GM21528 (cell line): ENCODE measurements at regions not wholly inside any gene's neighbourhood (a gene's known extent, or its start where the extent isn't known, plus 50 kb on each side); places are given as distances from the start of the nearest gene placed in this dataset.
"Not testable (repeated sequence)": the region's sequence is repeated elsewhere in the genome, so short reads cannot be mapped to it uniquely, and the experiment has no call there.

Source experiments
- ATAC-seq: cut with Tn5 transposase; IDR thresholded peaks from one replicate; pipeline ENCODE4 v1.9.1; 2021; ENCODE audit warnings: mild to moderate bottlenecking, moderate library complexity; ENCODE audit not compliant: unreplicated experiment, low FRiP score

DNA sequence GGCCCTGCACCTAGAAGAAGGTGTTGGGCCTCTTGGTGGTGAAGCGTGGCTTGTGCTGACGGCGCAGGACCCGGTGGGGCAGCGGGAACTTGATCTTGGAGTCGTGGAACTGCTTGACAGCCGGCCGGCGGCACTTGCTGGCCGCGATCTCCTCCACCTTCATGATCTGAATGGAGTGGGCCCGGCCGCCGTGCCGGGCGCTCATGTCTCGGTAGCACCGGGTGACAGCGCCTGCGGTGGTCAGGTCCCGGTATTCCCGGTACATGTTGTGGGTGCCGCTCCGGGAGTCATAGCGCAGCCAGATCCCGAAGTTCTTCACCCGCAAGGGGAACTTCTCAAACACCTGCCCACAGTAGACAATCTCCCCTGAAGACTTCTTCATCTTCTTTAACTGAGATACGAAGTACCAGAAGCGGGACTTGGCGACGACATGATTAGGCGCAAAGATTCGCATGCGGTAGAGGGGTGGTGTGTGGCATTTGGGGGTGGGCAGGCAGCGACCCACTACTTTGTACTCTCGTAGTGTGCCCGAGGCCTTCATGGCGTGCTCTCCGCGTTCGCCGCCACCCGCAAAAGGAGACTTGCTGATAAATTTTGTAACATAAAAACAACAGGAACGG is 92.1 kb upstream of the MSH6 start:
- ATAC-seq: not testable (repeated sequence)

- no peak for ATAC-seq
These were observed 92.8 kb upstream of the MSH6 start for GRCh38 chr2:47690132-47690531.

DNA sequence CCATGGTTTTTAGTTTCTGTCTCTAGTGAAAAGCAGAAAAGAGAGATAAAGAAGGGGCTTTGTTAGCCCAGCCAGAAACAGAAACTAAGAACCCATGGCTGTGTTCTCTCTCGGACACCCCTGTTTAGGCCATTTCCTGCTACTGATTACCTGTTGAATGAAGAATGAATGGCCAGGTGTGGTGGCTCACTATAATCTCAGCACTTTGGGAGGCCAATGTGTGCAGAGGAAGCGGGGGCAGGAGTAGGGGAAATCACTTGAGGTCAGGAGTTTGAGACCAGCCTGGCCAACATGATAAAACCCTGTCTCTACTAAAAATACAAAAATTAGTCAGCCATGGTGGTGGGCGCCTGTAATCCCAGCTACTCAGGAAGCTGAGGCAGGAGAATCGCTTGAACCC is 93.8 kb upstream of the MSH6 start:
- ATAC-seq: not testable (repeated sequence)

DNA sequence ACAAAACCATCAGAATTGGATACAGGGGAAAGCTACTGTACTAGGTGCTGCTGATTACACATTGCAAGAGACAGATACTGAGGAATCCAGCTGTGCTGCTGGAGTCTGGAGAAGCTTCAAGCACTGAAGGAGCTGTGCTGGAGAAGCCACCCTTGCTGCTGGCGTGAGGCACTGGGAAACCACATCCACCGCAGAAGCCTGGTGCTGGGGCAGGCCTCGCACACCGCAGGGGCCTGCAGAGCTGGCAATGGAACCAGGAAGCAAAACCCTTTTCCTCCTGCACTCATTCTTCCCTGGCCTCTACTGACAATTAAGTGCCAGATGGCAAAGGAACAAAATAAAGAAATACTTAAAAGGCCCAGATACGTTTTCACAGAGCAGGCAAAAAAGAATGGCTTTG is 94.4 kb upstream of the MSH6 start:
- ATAC-seq: no peak

DNA sequence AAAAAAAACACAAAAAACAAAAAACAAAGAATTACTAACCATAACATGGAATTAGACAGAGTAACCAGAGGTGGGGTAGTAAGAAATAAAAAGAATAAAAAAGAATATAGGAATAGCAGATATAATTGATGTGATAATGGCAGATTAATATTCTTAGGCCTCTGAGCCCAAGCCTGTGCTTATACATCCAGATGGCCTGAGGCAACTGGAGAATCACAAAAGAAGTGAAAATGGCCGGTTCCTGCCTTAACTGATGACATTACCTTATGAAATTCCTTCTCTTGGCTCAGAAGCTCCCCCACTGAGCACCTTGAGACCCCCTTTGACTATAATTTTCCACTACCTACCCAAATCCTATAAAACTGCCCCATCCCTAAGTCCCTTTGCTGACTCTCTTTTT is 95.1 kb upstream of the MSH6 start:
- no peak for ATAC-seq

- ATAC-seq: no peak
These were observed 96.9 kb upstream of the MSH6 start for GRCh38 chr2:47686018-47686417.

- ATAC-seq: no peak
These were observed 100.7 kb upstream of the MSH6 start for GRCh38 chr2:47682216-47682749.

DNA sequence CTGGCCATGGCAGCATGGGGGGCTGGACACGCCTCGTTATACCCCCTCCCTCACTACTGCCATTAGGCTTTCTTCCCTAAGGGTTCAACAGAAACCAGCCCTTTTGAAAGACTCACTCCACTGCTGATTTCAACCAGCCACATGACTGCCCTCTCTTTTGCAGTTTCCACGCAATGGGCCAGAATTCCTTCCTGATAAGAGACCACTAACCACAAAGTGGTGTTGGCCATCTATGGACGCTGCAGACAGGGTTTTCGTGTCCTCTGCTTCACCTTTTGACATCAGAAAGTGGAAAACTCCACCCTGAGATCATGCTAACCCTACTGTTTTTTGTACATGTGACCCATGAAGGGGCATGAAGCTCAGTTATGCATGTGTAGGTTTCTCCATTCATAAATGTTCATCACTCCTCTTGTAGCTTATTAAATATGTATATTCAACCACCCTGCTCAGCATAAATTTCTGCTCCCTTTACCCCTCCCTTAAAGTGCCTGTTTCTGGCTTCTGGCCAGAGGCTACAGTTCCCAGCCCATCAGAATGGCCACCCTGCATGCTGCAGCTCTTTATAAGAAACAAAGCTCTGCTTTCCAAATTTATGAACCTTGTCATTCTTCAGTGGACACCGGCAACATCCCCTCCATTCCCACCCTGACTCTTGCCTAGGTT is 105.6 kb upstream of the KCNK12 start:
- no peak for ATAC-seq

DNA sequence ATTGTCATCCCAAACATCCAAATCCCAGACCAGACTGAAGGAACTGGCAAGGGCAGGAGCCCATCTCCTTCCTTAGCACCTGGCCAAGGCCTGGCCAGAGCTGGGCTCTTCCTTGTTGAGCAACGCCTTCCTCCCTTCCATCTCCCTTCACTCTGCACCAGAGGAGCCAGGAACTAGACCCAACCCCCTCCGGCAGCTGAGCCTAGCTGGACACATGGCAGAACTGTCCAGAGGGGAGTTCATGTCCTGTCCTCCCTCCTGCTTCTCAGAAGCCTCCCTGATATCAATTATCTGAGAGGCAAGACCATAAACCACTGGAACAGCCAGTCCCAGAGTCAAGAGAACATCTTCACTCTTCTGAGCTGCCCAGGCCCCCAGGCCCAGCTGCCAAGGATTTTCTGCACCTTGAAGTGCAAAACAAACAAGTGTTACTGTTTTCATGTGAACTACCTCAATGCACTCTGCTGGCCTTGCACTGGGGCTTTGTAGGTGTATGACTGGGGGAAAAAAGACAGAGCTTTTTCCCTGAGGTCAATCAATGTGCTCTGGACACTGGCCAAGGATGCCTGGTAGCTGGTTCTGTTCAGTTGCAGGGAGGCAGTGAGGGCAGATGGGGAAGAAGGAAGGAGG is 104.5 kb upstream of the KCNK12 start:
- no peak for ATAC-seq

- ATAC-seq: no peak
These were observed 95.5 kb upstream of the KCNK12 start for GRCh38 chr2:47666332-47666731.

GRCh38 chr2:47664817-47665216 is 94.0 kb upstream of the KCNK12 start:
- no peak for ATAC-seq

DNA sequence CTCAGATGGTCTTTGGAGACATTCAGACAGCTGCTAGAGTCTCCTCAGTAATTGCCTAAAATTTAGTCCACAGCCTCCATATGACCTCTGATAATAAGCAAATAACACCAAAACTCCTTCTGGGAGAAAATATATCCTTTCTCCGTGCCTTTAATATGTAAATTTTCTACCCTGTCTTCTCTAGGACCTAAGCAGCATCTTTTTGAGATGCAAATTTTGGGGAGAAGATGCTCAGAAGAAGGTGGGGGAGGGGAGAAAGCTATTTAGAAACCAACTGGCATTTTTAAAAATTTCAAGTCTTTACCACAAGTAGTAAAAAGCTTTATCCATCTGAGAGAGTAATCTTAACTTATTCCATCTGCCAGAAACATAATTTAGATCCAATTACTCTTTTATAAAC is 91.8 kb upstream of the KCNK12 start:
- ATAC-seq: no peak

DNA sequence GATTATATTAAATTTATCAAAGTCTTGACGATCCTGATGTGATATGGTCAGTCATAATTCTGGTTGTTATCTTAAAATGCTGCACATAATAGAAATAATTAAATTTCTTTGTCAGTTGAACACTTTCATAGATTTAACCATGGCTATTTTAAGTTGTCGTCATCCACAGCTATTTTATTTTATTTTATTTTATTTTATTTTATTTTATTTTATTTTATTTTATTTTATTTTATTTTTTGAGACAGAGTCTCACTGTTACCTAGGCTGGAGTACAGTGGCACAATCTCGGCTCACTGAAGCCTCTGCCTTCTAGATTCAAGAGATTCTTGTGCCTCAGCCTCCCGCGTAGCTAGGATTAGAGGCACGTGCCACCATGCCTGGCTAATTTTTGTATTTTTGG is 90.5 kb upstream of the KCNK12 start:
- no peak for ATAC-seq

- no peak for ATAC-seq
These were observed 89.4 kb upstream of the KCNK12 start for GRCh38 chr2:47660168-47660567.

GRCh38 chr2:47658646-47659320 is 88.0 kb upstream of the KCNK12 start:
- no peak for ATAC-seq

DNA sequence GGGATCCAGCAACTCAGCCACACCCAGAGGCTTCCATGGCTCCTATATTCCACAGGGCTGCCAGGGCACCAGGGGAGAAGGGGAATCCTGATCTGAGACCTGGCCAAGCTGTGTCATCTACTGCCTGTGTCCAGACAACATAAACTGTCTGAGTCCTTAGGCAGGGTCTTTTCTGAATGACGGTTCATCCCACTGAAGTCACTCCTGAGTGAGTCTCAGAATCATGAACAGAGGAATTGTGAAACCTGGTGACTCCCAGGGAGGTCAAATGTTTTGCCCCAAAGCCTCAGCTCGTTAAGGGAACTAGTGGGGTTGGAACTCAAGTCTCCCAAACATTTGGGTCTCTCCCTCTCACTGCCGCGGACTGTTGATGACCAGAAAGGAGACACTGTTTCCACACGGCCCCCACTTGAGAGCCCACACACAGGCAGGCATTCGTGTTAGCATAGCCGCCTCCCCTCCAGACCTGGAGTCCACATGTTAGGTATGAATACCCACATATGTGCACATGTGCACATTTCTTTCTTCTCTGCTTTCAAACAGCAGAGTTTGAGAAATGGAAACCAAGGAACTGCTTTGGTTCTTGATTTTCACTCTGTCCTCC is 87.2 kb upstream of the KCNK12 start:
- ATAC-seq: no peak

GRCh38 chr2:47656715-47657600 is 86.2 kb upstream of the KCNK12 start:
- no peak for ATAC-seq

GRCh38 chr2:47655563-47655880 is 84.7 kb upstream of the KCNK12 start:
- no peak for ATAC-seq

- ATAC-seq: peak; percentile 79
These were observed 84.2 kb upstream of the KCNK12 start for GRCh38 chr2:47654790-47655562.
